Thyroid gland (tissue), 4 donors: ENCODE measurements at regions not wholly inside any gene's neighbourhood (a gene's known extent, or its start where the extent isn't known, plus 50 kb on each side); places are given as distances from the start of the nearest gene placed in this dataset.

Experiments
- DNase-seq, 2 donors: peaks; one replicate each; pipeline ENCODE4 v3.0.0-alpha.2; 2019
- H3K27ac ChIP-seq, 3 donors: fragments of 200-600 bp; sonication (generic); 1 replicate in 2 of 3; 2 replicates in 1 of 3; pipeline ENCODE4 v1.5.1; 2016 to 2019; ENCODE audit warnings: mild to moderate bottlenecking in 1 of 3, moderate library complexity in 1 of 3
- H3K27me3 ChIP-seq: fragments of 200-600 bp; sonication (generic); one replicate; pipeline ENCODE4 v1.5.1; 2019
- H3K36me3 ChIP-seq, 2 donors: fragments of 200-600 bp; sonication (generic); one replicate each; pipeline ENCODE4 v1.5.1; 2016 to 2019
- H3K4me1 ChIP-seq, 2 donors: fragments of 200-600 bp; sonication (generic); one replicate each; pipeline ENCODE4 v1.5.1; 2017 to 2019
- H3K4me3 ChIP-seq, 3 donors: fragments of 200-600 bp; sonication (generic); replicated peaks in 1 of 3; 1 replicate in 2 of 3; 2 replicates in 1 of 3; pipeline ENCODE4 v1.5.1; 2016; ENCODE audit warnings: mild to moderate bottlenecking in 1 of 3
- H3K9me3 ChIP-seq: fragments of 200-600 bp; sonication (generic); one replicate; pipeline ENCODE4 v1.5.1; 2017
- POLR2A ChIP-seq, 2 donors: fragments of 450-650 bp; IDR thresholded peaks; one replicate each; pipeline ENCODE4 v1.6.1; 2017; ENCODE audit warnings: antibody characterized with exemption in 2 of 2, mild to moderate bottlenecking in 2 of 2, moderate library complexity in 1 of 2
- WGBS, 2 donors: methylation state at CpG; one replicate each; pipeline ENCODE4 v1.1.5; 2017; 5-methylcytosine and 5-hydroxymethylcytosine counted together
- intact Hi-C: fragments of 100-400 bp; cut with DNase I; formaldehyde crosslinking; loops from one replicate; pipeline ENCODE4 v1.15.1; 2023
- TF ChIP-seq, protein P1 (sequence below), 6 experiments: fragments of 200-600 bp in 3 of 6; fragments of 450-650 bp in 3 of 6; sonication (generic) in 3 of 6; IDR thresholded peaks; one replicate each; pipeline ENCODE4 v1.5.1; 2016 to 2019; ENCODE audit warnings: antibody characterized with exemption in 6 of 6, mild to moderate bottlenecking in 2 of 6, inconsistent platforms in 1 of 6, moderate library complexity in 1 of 6

GRCh38 chr14:101173698-101174521 lies 270.4 kb upstream of the RTL1 start:
- WGBS, 2 donors = 52 to 71% methylated on average over 8 to 9 of the region's 9 CpGs
- Histone ChIP-seq H3K9me3 (no peaks in the 10 kb centered on the region), H3K4me1 (peaks cover 9 to 13% of the 10 kb centered on the region in 2 donors), H3K4me3 (no peak overlapping the region), H3K36me3 (no peaks in the 10 kb centered on the region), H3K27ac (peak overlapping the region in 2 of 3 donors; percentile 44 to 61), H3K27me3 (no peaks in the 10 kb centered on the region)
- TF ChIP-seq, protein P1, sequence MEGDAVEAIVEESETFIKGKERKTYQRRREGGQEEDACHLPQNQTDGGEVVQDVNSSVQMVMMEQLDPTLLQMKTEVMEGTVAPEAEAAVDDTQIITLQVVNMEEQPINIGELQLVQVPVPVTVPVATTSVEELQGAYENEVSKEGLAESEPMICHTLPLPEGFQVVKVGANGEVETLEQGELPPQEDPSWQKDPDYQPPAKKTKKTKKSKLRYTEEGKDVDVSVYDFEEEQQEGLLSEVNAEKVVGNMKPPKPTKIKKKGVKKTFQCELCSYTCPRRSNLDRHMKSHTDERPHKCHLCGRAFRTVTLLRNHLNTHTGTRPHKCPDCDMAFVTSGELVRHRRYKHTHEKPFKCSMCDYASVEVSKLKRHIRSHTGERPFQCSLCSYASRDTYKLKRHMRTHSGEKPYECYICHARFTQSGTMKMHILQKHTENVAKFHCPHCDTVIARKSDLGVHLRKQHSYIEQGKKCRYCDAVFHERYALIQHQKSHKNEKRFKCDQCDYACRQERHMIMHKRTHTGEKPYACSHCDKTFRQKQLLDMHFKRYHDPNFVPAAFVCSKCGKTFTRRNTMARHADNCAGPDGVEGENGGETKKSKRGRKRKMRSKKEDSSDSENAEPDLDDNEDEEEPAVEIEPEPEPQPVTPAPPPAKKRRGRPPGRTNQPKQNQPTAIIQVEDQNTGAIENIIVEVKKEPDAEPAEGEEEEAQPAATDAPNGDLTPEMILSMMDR (IDR thresholded peaks at IDR 0.05) = no peak
- TF ChIP-seq POLR2A (IDR thresholded peaks at IDR 0.05) = no peak
- DNase-seq = no peak
- intact Hi-C loops = no loop called here

GRCh38 chr14:101174522-101174838 lies 271.0 kb upstream of the RTL1 start:
- peaks cover 9 to 13% of the 10 kb centered on the region in 2 donors for H3K4me1 ChIP-seq
- no peaks in the 10 kb centered on the region for H3K27me3 ChIP-seq
- peak overlapping the region in 2 of 3 donors; percentile 58 to 61 for H3K27ac ChIP-seq
- DNase-seq = peak; percentile 90 to 95
- no peaks in the 10 kb centered on the region for H3K36me3 ChIP-seq
- H3K4me3 ChIP-seq = no peak overlapping the region
- TF ChIP-seq POLR2A (IDR thresholded peaks at IDR 0.05) = no peak
- TF ChIP-seq, protein P1 (IDR thresholded peaks at IDR 0.05) = peak in 3 of 6 experiments; percentile 13 to 43 (median 24)
- no peaks in the 10 kb centered on the region for H3K9me3 ChIP-seq
- 31 to 43% methylated on average over 4 to 12 of the region's 12 CpGs for WGBS, 2 donors
- intact Hi-C loops = no loop called here

DNA sequence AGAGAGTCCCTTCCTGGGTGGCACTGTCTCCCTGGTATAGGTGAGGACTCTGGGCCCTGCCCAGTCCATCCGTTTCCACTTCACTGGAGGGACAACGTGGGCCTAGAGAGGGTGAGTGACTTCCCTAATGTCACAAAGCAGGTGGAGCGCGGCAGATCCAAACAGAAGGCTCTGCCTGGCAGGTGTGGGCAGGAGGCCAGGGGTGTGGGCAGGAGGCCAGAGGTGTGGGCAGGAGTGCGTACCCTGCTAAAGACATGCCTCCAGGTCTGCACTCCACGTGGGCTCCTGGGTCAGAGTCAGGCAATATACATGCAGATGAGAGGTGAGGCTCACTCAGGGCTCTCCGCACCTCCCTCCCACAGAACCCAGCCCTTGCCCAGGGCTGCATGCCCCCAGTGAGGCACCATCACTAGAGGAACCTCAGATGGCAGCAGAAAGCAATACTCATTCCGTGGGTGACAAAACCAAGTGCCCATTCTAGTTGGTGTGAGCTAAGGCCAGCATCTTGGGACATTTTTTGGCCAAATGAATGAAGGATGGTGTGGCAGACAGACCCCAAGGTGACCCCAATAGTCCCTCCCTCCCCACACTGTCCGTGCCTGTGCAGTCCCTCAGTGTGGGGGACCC lies 271.6 kb upstream of the RTL1 start:
- Histone ChIP-seq H3K9me3 (no peaks in the 10 kb centered on the region), H3K4me3 (no peak overlapping the region), H3K27me3 (no peaks in the 10 kb centered on the region), H3K27ac (peak overlapping the region in 2 of 3 donors; percentile 58 to 61), H3K4me1 (peaks cover 9 to 13% of the 10 kb centered on the region in 2 donors), H3K36me3 (no peaks in the 10 kb centered on the region)
- TF ChIP-seq POLR2A (IDR thresholded peaks at IDR 0.05) = no peak
- TF ChIP-seq, protein P1 (IDR thresholded peaks at IDR 0.05) = no peak
- peak; percentile 86 to 93 for DNase-seq
- intact Hi-C loops = no loop called here
- whole genome bisulfite sequencing, 2 donors = 46 to 51% methylated on average over 7 to 9 of the region's 9 CpGs

GRCh38 chr14:101175731-101176534 lies 272.4 kb upstream of the RTL1 start:
- intact Hi-C loops = no loop called here
- no peak overlapping the region for H3K27ac ChIP-seq
- no peaks in the 10 kb centered on the region for H3K36me3 ChIP-seq
- WGBS, 2 donors = 92 to 94% methylated on average over 11 to 13 of the region's 13 CpGs
- no peaks in the 10 kb centered on the region for H3K27me3 ChIP-seq
- H3K9me3 ChIP-seq = no peaks in the 10 kb centered on the region
- peaks cover 9 to 13% of the 10 kb centered on the region in 2 donors for H3K4me1 ChIP-seq
- H3K4me3 ChIP-seq = no peak overlapping the region
- TF ChIP-seq, protein P1 (IDR thresholded peaks at IDR 0.05) = no peak
- no peak for TF ChIP-seq POLR2A (IDR thresholded peaks at IDR 0.05)
- no peak for DNase-seq
